Naive B cell (primary cell): ENCODE measurements at regions not wholly inside any gene's neighbourhood (a gene's known extent, or its start where the extent isn't known, plus 50 kb on each side); places are given as distances from the start of the nearest gene placed in this dataset.

ENCODE experiments used
- ATAC-seq, 2 donors: fragments of 150-1000 bp; cut with Tn5 transposase; 2 replicates each; pipeline ENCODE4 v1.10.0; 2021; ENCODE audit warnings: low read depth in 2 of 2, mild to moderate bottlenecking in 2 of 2, moderate library complexity in 2 of 2
- DNase-seq: peaks from one replicate; pipeline ENCODE4 v3.0.0; 2022
- H3K27ac Mint-ChIP-seq, 6 donors: one replicate each; pipeline ENCODE4 v1.8.0; 2020 to 2022; ENCODE audit warnings: mild to moderate bottlenecking in 6 of 6, mixed read lengths in 6 of 6, moderate library complexity in 5 of 6, inconsistent platforms in 2 of 6
- H3K27me3 Mint-ChIP-seq, 3 donors: one replicate each; pipeline ENCODE4 v1.8.0; 2021 to 2022; ENCODE audit warnings: mixed read lengths in 3 of 3, mild to moderate bottlenecking in 1 of 3
- H3K36me3 Mint-ChIP-seq, 2 donors: one replicate each; pipeline ENCODE4 v1.8.0; 2020 to 2022; ENCODE audit warnings: mixed read lengths in 2 of 2, inconsistent platforms in 1 of 2, mild to moderate bottlenecking in 1 of 2
- H3K4me1 Mint-ChIP-seq, 3 donors: one replicate each; pipeline ENCODE4 v1.8.0; 2020 to 2022; ENCODE audit warnings: mixed read lengths in 3 of 3, inconsistent platforms in 1 of 3, mild to moderate bottlenecking in 1 of 3, moderate library complexity in 1 of 3
- H3K4me3 Mint-ChIP-seq, 8 donors: one replicate each; pipeline ENCODE4 v1.8.0; 2020 to 2022; ENCODE audit warnings: mild to moderate bottlenecking in 8 of 8, mixed read lengths in 8 of 8, moderate library complexity in 8 of 8, inconsistent platforms in 2 of 8
- H3K9me3 Mint-ChIP-seq, 7 donors: one replicate each; pipeline ENCODE4 v1.8.0; 2020 to 2022; ENCODE audit warnings: mixed read lengths in 7 of 7, mild to moderate bottlenecking in 5 of 7, inconsistent platforms in 2 of 7, moderate library complexity in 1 of 7

DNA sequence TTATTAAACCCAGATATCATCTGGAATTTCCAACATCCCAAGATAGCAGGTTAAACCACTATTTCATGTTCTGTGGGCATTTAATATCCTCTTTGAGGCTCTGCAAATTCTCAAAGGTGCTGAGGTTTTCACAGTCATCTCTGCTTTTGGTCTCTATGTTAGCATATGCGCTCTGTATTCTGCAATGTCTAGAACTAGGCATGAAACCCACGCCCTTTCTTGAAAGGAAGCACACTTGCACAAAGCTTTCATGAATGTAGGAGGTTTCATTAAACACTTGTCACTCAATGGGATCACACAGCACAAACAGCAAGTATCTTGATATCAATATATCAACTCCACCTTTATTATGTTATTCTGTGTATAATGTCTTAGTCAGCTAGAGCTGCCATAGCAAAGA lies 172.0 kb upstream of the USP24 start:
- Mint-ChIP-seq H3K9me3 (peaks cover 0 to 6% (median 3%) of the 10 kb centered on the region in 7 donors), H3K4me1 (no peaks in the 10 kb centered on the region), H3K36me3 (no peaks in the 10 kb centered on the region), H3K4me3 (no peak overlapping the region), H3K27me3 (peaks cover 1 to 22% (median 13%) of the 10 kb centered on the region in 3 donors), H3K27ac (no peak overlapping the region)
- no peak for DNase-seq
- ATAC-seq: no peak

DNA sequence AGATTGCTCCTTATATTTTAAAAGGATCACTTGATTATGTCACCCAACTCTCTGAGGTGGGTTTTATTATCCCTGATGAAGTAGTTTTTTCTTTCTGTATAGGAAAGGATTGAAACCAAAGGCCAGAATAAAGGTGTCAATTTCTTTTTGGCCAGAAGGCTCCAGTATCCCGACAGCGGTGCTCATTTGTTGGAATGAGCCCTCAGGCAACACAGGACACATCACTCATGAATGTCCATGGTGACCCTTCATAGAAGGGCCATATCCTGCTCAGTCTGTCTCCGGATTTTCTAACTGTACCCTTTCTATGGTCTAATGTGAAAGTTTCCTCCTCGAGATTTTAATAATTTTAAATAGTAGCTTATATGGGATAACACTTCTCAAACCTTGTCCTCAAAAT lies 171.3 kb upstream of the USP24 start:
- Mint-ChIP-seq H3K27ac (no peak overlapping the region), H3K36me3 (no peaks in the 10 kb centered on the region), H3K4me3 (no peak overlapping the region), H3K27me3 (peaks cover 0 to 22% (median 8%) of the 10 kb centered on the region in 3 donors), H3K9me3 (peaks cover 0 to 6% (median 3%) of the 10 kb centered on the region in 7 donors), H3K4me1 (no peaks in the 10 kb centered on the region)
- ATAC-seq (no peak), DNase-seq (no peak)

DNA sequence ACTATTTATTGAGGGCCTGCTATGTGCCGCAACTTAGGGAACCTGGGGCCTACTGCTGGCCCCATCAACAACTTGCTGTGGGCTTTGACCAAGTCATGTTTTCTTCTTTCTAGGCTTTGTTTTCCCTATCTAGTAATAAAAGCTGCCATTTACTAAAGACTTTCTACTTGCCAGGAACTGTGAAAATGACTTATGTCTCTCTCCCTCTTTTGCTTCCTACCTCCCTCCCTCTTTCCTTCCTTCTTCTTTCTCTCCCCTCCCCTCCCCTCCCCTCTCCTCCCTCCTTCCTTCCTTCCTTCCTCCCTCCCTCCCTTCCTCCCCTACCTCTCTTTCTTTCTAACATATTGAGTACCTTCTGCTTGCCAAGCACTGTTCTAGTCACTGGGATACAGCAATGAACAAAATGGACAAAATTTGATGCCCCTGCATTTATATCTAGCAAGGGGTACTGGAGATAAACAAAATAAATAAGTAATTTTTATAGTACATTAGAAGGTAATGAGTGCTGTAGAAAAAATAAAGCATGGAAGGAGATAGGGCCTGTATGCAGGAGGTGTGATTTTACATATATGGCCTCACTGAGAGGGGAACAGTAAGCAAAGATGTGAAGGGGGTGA lies 170.3 kb upstream of the USP24 start:
- Mint-ChIP-seq H3K4me1 (no peaks in the 10 kb centered on the region), H3K27ac (peak overlapping the region in 1 of 6 donors; percentile 90), H3K36me3 (no peaks in the 10 kb centered on the region), H3K4me3 (no peak overlapping the region), H3K27me3 (peaks cover 0 to 12% (median 0%) of the 10 kb centered on the region in 3 donors), H3K9me3 (peaks cover 0 to 6% (median 3%) of the 10 kb centered on the region in 7 donors)
- DNase-seq (no peak), ATAC-seq (no peak)

DNA sequence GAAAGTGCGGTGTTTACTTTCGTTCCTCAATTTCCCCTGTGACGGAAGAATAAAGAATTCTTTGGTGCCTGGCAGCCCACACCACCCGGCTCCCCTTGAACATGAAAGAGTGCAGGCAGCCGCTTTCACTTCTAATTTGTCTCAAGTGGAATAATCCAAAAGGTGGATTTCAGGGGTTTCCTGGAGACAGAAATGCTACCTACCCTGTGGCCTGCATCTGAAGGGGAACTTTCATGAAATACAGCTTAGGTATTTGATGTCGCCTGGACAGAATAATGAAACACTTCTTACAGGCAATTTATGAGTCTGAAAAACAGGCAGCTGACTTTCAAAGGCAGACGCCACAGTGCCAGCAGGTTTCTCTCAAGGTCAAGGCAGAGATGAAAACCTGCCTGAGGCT lies 169.5 kb upstream of the USP24 start:
- H3K27ac Mint-ChIP-seq: no peak overlapping the region
- DNase-seq (no peak), ATAC-seq (no peak)
- no peaks in the 10 kb centered on the region for H3K4me1 Mint-ChIP-seq
- H3K4me3 Mint-ChIP-seq: no peak overlapping the region
- peaks cover 0 to 5% (median 0%) of the 10 kb centered on the region in 7 donors for H3K9me3 Mint-ChIP-seq
- no peaks in the 10 kb centered on the region for H3K36me3 Mint-ChIP-seq
- H3K27me3 Mint-ChIP-seq: peaks cover 0 to 6% (median 0%) of the 10 kb centered on the region in 3 donors

DNA sequence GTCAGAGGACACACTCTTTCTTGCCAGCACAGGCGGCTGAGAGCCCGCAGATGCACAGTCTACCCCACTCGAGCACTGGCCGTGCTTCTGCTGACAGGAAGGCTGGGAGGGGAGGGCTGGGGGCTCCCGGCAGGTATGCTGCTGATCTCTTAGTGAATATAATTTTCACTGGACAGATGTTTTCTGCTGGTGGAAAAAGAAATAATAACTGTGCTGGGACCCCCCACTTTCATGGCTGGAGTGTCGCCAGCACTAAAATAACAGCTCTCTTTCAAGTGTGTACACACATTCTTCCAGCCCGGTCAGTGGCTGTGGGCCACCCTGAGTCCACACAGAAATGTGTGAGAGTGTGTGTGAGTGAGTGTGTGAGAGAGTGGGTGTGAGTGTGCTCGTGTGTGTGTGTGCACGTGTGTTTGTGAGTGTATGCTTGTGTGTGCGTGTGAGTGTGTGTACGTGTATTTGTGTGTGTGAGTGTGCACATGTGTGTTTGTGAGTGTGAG lies 167.7 kb upstream of the USP24 start:
- Mint-ChIP-seq H3K4me3 (no peak overlapping the region), H3K27me3 (peaks cover 0 to 6% (median 0%) of the 10 kb centered on the region in 3 donors), H3K27ac (peak overlapping the region in 1 of 6 donors; percentile 75), H3K4me1 (no peaks in the 10 kb centered on the region), H3K36me3 (no peaks in the 10 kb centered on the region), H3K9me3 (peaks cover 0 to 5% (median 0%) of the 10 kb centered on the region in 7 donors)
- no peak for ATAC-seq
- DNase-seq: no peak

DNA sequence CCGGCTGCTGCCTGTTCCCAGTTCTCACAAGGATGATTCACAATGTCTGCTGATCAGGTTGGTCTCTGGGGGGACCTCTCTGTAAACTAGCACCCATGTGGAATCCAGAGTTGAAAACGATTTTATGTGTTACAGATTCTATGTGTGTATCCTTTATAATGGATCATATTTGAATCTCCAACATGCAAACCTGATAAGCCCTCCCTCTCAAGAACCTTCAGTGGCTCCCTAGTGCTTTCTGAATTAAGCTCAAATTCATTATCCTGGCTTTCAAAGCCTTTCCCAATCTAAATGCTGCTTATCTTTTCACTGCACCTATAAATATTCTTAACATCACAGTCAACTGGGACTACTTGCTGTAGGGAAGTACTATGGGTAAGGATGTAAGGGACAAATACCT lies 166.8 kb upstream of the USP24 start:
- H3K4me1 Mint-ChIP-seq: no peaks in the 10 kb centered on the region
- H3K9me3 Mint-ChIP-seq: peaks cover 0 to 5% (median 0%) of the 10 kb centered on the region in 7 donors
- peaks cover 0 to 6% (median 0%) of the 10 kb centered on the region in 3 donors for H3K27me3 Mint-ChIP-seq
- DNase-seq (no peak), ATAC-seq (no peak)
- no peaks in the 10 kb centered on the region for H3K36me3 Mint-ChIP-seq
- H3K4me3 Mint-ChIP-seq: no peak overlapping the region
- H3K27ac Mint-ChIP-seq: no peak overlapping the region

DNA sequence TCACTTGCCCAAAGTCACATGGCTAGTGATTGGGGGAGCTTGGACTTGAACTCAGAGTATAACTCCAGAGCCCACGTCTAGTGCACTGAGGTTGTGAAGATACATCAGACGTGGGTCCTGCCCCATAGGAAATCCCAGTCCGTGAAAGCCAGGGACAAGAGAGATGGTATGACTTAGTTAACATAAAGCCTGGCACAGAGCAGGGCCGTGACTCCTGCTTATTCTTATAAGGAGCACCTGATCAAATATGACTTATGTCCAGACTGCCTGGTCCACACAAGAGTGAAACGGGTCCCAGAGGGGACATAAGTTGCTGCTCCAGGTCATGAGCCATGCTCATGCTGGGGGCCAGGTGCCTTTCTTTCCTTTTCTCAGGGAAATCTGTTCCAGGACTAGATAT lies 166.3 kb upstream of the USP24 start:
- Mint-ChIP-seq H3K36me3 (no peaks in the 10 kb centered on the region), H3K27ac (no peak overlapping the region), H3K4me3 (no peak overlapping the region), H3K4me1 (no peaks in the 10 kb centered on the region), H3K9me3 (peaks cover 0 to 5% (median 0%) of the 10 kb centered on the region in 7 donors), H3K27me3 (peaks cover 0 to 6% (median 0%) of the 10 kb centered on the region in 3 donors)
- ATAC-seq (no peak), DNase-seq (no peak)

DNA sequence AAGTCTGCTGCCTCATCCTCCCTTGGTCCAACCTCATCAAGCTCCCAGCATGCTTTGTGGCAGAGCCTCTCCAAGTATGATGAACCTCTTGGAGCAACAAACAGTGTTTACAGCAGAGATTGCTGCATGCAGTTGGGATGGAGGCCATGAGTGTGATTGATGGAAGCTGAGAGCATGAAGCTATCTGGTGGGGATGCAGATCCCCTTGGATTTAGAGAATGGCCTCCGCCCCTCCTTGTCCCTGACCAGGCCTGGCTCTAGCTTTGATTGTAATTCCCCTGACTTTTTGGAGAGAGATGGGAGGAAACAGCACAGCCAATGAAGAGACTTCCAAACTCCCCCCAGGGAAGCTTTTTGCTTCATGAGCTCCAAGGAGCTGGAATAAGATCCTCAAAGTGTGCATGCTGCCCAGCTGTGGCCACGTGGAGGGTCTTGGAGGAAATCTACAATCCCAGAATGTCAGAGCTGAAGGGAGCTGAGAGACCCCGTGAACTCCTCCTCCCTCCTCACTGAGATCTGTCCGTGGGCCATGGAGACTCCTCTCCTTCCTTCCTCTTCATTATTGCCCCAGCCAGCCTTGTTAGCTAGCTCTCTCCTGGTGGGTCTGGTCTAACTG lies 165.3 kb upstream of the USP24 start:
- H3K27me3 Mint-ChIP-seq: peaks cover 0 to 6% (median 0%) of the 10 kb centered on the region in 3 donors
- H3K4me1 Mint-ChIP-seq: no peaks in the 10 kb centered on the region
- H3K4me3 Mint-ChIP-seq: no peak overlapping the region
- ATAC-seq: no peak
- H3K36me3 Mint-ChIP-seq: no peaks in the 10 kb centered on the region
- H3K9me3 Mint-ChIP-seq: no peaks in the 10 kb centered on the region
- DNase-seq: no peak
- no peak overlapping the region for H3K27ac Mint-ChIP-seq

DNA sequence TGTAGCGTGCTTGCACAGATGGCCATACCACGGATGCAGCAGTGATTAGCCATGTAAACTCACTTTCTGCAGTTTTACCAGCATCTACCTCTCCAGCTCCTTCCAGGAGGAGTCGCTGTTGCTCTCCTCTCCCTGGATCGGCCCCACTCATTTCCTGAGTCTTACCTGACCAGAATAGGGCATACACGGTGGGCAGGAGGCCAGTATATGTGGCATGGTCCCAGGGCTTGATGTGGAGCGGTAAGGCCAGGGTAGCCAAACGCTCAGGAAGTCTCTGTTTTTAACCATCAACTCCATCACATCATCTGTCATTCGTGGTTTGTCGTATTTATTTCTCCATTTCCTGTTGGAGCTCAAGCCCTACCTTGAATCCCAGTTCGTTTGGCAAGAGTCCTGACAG lies 163.4 kb upstream of the USP24 start:
- DNase-seq (no peak), ATAC-seq (no peak)
- no peaks in the 10 kb centered on the region for H3K36me3 Mint-ChIP-seq
- no peaks in the 10 kb centered on the region for H3K9me3 Mint-ChIP-seq
- no peak overlapping the region for H3K4me3 Mint-ChIP-seq
- peaks cover 0 to 6% (median 0%) of the 10 kb centered on the region in 3 donors for H3K27me3 Mint-ChIP-seq
- no peak overlapping the region for H3K27ac Mint-ChIP-seq
- no peaks in the 10 kb centered on the region for H3K4me1 Mint-ChIP-seq

DNA sequence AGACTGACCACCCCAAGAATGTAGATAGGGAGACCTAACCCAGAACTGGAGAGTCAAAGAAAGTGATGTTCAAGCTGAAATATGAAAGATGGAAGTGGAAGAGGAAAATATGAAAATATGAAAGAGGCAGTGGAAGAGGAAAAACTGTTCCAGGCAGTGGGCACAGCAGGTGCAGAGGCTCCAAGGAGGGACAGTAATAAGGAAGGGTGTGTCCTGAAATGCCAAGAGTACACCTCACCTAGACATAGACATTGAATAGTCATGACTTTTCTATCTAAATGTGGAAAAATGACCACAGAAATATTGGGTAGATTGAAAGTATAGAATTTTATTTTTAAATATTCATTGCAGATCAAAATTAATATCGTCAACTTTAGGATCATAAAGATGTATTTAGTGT lies 161.7 kb upstream of the USP24 start:
- Mint-ChIP-seq H3K27me3 (no peaks in the 10 kb centered on the region), H3K4me3 (no peak overlapping the region), H3K27ac (peak overlapping the region in 1 of 6 donors; percentile 36), H3K36me3 (no peaks in the 10 kb centered on the region), H3K9me3 (no peaks in the 10 kb centered on the region), H3K4me1 (no peaks in the 10 kb centered on the region)
- DNase-seq (no peak), ATAC-seq (no peak)

DNA sequence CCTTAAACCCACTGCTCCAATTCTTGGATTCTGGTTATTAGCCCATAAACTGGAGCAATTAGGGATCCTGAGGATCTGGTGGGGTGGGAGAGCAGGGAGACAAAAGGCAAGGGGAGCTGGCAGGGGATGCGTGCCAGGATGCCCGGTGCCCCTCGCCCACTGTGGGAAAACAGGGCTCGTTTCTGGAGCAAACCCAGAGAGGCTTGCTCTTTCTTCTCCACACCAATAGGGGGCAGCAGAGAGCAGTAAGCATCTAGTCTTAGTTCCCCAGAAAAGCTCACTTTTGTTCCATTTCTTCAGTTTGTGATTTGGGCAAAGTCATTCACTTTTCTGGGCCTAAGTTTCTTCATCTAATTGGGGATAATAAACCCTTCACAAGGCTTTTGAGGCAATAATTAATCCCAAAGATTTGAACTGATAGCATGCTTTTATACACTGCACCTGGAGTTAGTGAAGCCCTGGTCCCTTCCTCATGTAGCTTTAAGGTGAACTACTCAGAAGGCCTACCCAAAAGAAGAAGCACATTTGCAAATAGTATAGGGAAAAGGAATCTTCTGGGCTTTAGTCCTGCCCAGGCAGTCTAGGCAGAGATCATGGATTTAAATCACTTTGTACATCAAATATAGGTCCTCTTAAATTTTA lies 160.6 kb upstream of the USP24 start:
- H3K27ac Mint-ChIP-seq: no peak overlapping the region
- no peak overlapping the region for H3K4me3 Mint-ChIP-seq
- H3K36me3 Mint-ChIP-seq: no peaks in the 10 kb centered on the region
- ATAC-seq (no peak), DNase-seq (peak; percentile 13)
- H3K9me3 Mint-ChIP-seq: no peaks in the 10 kb centered on the region
- no peaks in the 10 kb centered on the region for H3K4me1 Mint-ChIP-seq
- H3K27me3 Mint-ChIP-seq: peaks cover 0 to 4% (median 1%) of the 10 kb centered on the region in 3 donors

DNA sequence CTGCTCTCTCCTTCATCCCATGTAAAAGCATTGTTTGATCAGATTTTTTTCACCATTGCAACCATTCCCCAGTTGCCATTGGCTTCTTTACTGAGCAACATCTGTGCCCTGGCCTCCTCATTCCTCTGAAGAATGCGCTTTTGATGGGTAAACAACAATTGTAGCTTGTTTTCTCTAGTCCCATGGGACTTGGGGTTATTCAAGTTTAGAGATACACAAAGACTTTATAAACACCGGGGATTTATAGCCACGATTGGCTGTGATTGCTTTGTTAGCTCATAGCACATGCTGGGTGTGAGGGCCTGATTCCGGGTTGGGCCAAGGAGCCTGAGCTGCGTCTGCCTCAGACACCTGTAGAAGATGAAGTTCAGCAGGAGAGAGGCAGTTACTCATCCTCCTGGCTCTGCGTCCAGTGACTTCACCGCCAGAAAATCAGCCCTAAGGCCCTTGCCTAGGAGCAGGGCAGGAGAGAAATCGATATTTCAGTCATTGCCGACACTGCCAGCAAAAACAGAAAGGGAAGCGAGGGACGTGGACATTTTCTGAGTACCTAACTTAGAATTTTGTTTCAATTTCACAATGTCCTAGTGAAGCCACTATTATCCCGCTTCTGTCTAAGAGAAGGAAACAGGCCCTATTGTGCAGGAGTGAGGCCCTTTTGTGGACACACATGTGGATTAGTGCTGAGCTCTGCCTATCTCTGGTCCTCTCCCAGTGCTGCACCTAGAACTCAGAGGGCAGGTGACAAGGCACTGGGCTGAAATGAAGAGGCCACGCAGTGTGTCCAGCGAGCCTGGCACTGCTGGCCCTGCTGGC lies 159.8 kb upstream of the USP24 start:
- no peak for ATAC-seq
- H3K36me3 Mint-ChIP-seq: no peaks in the 10 kb centered on the region

DNA sequence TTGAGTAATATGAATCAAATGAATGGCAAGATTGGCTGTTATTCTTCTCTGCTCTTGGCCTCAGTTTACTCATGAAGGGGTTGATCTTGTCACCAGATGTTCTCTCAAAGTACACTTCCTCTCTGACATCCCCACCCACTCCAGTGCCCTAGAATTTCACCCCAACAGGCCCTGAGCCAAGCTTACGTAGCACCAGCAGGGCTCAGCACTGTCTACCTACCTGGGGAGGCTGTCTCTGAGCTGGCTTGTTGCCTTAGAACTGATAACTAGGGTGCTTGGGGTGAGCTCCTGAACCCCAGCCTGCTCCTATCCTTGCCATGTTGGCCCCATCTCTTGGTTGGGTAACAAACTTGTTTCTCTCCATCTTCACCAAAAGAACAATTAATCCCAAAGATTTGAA lies 159.1 kb upstream of the USP24 start:
- Mint-ChIP-seq H3K9me3 (no peaks in the 10 kb centered on the region), H3K27ac (no peak overlapping the region), H3K4me3 (no peak overlapping the region), H3K27me3 (peaks cover 8 to 17% (median 13%) of the 10 kb centered on the region in 3 donors), H3K36me3 (peaks cover 0 to 6% of the 10 kb centered on the region in 2 donors), H3K4me1 (no peaks in the 10 kb centered on the region)
- no peak for ATAC-seq
- DNase-seq: no peak

More for the DNA sequence above, 159.8 kb upstream of the USP24 start:
- H3K9me3 Mint-ChIP-seq: no peaks in the 10 kb centered on the region
- no peaks in the 10 kb centered on the region for H3K4me1 Mint-ChIP-seq
- H3K4me3 Mint-ChIP-seq: no peak overlapping the region
- no peak for DNase-seq
- peaks cover 5 to 11% (median 9%) of the 10 kb centered on the region in 3 donors for H3K27me3 Mint-ChIP-seq
- H3K27ac Mint-ChIP-seq: peak overlapping the region in 1 of 6 donors; percentile 44
